Testis (tissue), 2 donors: ENCODE measurements at regions not wholly inside any gene's neighbourhood (a gene's known extent, or its start where the extent isn't known, plus 50 kb on each side); places are given as distances from the start of the nearest gene placed in this dataset.

Experiments used
- DNase-seq: peaks from one replicate; pipeline ENCODE4 v3.0.0-alpha.2; 2019
- H3K27ac ChIP-seq, 2 donors: fragments of 200-600 bp; sonication (generic); one replicate each; pipeline ENCODE4 v1.5.1; 2019
- H3K27me3 ChIP-seq: fragments of 200-600 bp; sonication (generic); one replicate; pipeline ENCODE4 v1.5.1; 2019
- H3K36me3 ChIP-seq: fragments of 200-600 bp; sonication (generic); one replicate; pipeline ENCODE4 v1.5.1; 2017; ENCODE audit warnings: low read depth; ENCODE audit errors: missing control alignments
- H3K4me1 ChIP-seq: fragments of 200-600 bp; sonication (generic); one replicate; pipeline ENCODE4 v1.5.1; 2019
- H3K4me3 ChIP-seq, 2 donors: fragments of 200-600 bp; sonication (generic); one replicate each; pipeline ENCODE4 v1.5.1; 2017 to 2019
- H3K9me3 ChIP-seq: fragments of 200-600 bp; sonication (generic); one replicate; pipeline ENCODE4 v1.5.1; 2017
- POLR2A ChIP-seq: fragments of 450-650 bp; IDR thresholded peaks from one replicate; pipeline ENCODE4 v1.6.1; 2017; ENCODE audit warnings: antibody characterized with exemption, mild to moderate bottlenecking, moderate library complexity
- WGBS, 2 donors: methylation state at CpG; one replicate each; pipeline ENCODE4 v1.1.5; 2018; 5-methylcytosine and 5-hydroxymethylcytosine counted together
- intact Hi-C: fragments of 100-400 bp; cut with DNase I; formaldehyde crosslinking; loops from one replicate; pipeline ENCODE4 v1.15.1; 2023; ENCODE audit warnings: low total_unique reads
- TF ChIP-seq, protein P1 (sequence below), 3 experiments: fragments of 450-650 bp in 2 of 3; fragments of 200-600 bp in 1 of 3; sonication (generic) in 1 of 3; IDR thresholded peaks; one replicate each; pipeline ENCODE4 v1.5.1; 2016 to 2019; ENCODE audit warnings: antibody characterized with exemption in 3 of 3, mild to moderate bottlenecking in 2 of 3, moderate library complexity in 1 of 3

DNA sequence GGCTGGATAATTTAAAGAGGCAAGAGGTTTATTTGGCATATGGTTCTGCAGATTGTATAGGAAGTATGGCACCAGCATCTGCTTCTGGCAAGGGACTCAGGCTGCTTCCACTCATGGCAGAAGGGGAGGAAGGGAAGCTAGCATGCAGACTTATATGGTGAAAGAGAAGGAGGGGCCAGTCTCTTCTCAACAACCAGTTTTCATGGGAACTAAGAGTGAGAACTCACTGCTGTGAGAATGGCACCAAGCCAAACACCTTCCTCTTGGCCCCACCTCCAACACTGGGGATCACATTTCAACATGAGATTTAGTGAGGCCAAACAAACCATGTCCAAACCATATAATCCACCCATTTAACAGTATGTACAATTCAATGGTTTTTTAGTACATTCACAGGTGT is 113.3 kb upstream of the SHB start:
- no peak for TF ChIP-seq POLR2A
- TF ChIP-seq, protein P1, sequence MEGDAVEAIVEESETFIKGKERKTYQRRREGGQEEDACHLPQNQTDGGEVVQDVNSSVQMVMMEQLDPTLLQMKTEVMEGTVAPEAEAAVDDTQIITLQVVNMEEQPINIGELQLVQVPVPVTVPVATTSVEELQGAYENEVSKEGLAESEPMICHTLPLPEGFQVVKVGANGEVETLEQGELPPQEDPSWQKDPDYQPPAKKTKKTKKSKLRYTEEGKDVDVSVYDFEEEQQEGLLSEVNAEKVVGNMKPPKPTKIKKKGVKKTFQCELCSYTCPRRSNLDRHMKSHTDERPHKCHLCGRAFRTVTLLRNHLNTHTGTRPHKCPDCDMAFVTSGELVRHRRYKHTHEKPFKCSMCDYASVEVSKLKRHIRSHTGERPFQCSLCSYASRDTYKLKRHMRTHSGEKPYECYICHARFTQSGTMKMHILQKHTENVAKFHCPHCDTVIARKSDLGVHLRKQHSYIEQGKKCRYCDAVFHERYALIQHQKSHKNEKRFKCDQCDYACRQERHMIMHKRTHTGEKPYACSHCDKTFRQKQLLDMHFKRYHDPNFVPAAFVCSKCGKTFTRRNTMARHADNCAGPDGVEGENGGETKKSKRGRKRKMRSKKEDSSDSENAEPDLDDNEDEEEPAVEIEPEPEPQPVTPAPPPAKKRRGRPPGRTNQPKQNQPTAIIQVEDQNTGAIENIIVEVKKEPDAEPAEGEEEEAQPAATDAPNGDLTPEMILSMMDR (IDR thresholded peaks at IDR 0.05) = no peak

GRCh38 chr9:38181866-38182265 is 112.8 kb upstream of the SHB start:
- no peaks in the 10 kb centered on the region for H3K4me1 ChIP-seq
- DNase-seq = no peak
- H3K9me3 ChIP-seq = no peaks in the 10 kb centered on the region
- no peak overlapping the region for H3K4me3 ChIP-seq
- WGBS, 2 donors = 74 to 76% methylated on average over 2 of the region's 2 CpGs
- no peaks in the 10 kb centered on the region for H3K36me3 ChIP-seq
- intact Hi-C loops = no loop called here
- H3K27me3 ChIP-seq = no peaks in the 10 kb centered on the region
- no peak overlapping the region for H3K27ac ChIP-seq
- TF ChIP-seq, protein P1 (IDR thresholded peaks at IDR 0.05) = no peak
- no peak for TF ChIP-seq POLR2A

More for the DNA sequence above, 113.3 kb upstream of the SHB start:
- Histone ChIP-seq H3K27ac (no peak overlapping the region), H3K36me3 (no peaks in the 10 kb centered on the region), H3K4me3 (no peak overlapping the region), H3K9me3 (no peaks in the 10 kb centered on the region), H3K4me1 (no peaks in the 10 kb centered on the region), H3K27me3 (no peaks in the 10 kb centered on the region)
- intact Hi-C loops = no loop called here
- DNase-seq = no peak

DNA sequence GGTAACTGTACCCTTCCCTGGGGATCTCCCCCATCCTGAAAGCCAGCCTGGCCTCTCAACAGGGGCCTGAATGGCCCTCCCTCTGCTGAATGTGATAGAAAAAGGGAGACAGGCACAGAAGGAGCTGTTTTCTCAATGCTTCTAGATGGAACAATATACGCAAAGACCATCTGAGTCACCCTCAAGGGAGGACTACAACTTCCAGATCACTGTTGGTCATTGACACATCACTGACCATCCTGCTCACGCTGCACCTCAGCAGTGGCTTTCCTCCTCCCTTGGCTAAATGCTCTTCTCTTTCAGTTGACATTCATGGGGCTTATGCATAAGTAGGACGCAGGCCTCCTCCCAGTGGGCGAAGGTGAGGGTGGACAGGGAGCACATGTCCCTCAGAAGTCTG is 112.2 kb upstream of the SHB start:
- DNase-seq = no peak
- Histone ChIP-seq H3K27ac (no peak overlapping the region), H3K36me3 (no peaks in the 10 kb centered on the region), H3K27me3 (no peaks in the 10 kb centered on the region), H3K4me1 (no peaks in the 10 kb centered on the region), H3K9me3 (no peaks in the 10 kb centered on the region), H3K4me3 (no peak overlapping the region)
- no peak for TF ChIP-seq POLR2A
- TF ChIP-seq, protein P1 (IDR thresholded peaks at IDR 0.05) = no peak
- intact Hi-C loops = no loop called here
- 85 to 92% methylated on average over 4 of the region's 4 CpGs for WGBS, 2 donors

GRCh38 chr9:38180656-38181055 is 111.6 kb upstream of the SHB start:
- Histone ChIP-seq H3K36me3 (no peaks in the 10 kb centered on the region), H3K4me1 (no peaks in the 10 kb centered on the region), H3K27ac (no peak overlapping the region), H3K9me3 (no peaks in the 10 kb centered on the region), H3K27me3 (no peaks in the 10 kb centered on the region), H3K4me3 (no peak overlapping the region)
- WGBS, 2 donors = 90 to 100% methylated on average over 2 to 3 of the region's 3 CpGs
- TF ChIP-seq POLR2A = no peak
- TF ChIP-seq, protein P1 (IDR thresholded peaks at IDR 0.05) = no peak
- intact Hi-C loops = no loop called here
- no peak for DNase-seq

DNA sequence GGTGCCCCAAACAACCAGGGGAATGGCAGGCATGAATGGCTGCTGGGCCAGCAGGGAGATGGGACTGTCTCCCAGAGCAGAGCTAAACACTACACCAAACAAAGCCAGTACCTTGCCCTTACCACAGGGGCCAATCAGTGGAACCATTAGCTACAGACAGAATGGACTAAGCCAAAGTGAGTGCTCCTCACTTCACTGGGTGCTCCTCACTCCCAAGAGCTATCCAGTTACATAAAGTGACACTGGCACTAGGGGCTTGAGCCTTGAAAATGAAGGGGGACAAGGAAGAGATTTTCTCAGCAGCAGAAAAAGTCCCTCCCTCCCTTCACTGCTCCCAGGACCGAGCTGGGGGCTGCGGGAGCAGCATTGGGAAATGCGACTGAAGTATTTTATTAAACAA is 110.9 kb upstream of the SHB start:
- Histone ChIP-seq H3K4me3 (no peak overlapping the region), H3K27me3 (no peaks in the 10 kb centered on the region), H3K4me1 (no peaks in the 10 kb centered on the region), H3K27ac (no peak overlapping the region), H3K36me3 (no peaks in the 10 kb centered on the region), H3K9me3 (no peaks in the 10 kb centered on the region)
- 88 to 97% methylated on average over 3 of the region's 3 CpGs for WGBS, 2 donors
- intact Hi-C loops = no loop called here
- no peak for DNase-seq
- no peak for TF ChIP-seq POLR2A
- TF ChIP-seq, protein P1 (IDR thresholded peaks at IDR 0.05) = no peak
